ENCODE measurements at regions not wholly inside any gene's neighbourhood (a gene's known extent, or its start where the extent isn't known, plus 50 kb on each side); places are given as distances from the start of the nearest gene placed in this dataset.

DNA sequence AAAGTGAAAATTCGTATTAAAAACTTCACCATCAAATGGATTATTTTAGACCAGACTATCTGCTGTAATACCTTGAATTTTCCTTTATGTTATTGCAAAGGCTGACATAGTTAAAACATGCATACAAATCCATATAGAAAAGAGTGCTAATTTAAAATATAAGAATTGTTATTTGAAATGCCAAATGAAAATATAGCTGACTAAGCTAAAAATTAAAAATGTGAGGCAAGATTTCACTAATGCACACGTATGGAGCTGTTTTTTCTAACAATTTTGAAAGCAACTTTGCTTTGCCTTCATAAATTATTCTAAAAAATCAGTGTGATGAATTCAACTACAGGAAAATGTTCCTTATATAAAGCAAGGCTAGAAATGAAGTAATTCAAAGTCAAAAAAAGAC lies 62.5 kb downstream of the MPP7 start:
- TF ChIP-seq GATA2 (IDR thresholded peaks at IDR 0.05; ENCODE audit: low read depth, low read length) = no peak
- TF ChIP-seq GATA3 (IDR thresholded peaks at IDR 0.05; ENCODE audit: low read depth, low read length) = no peak
